PFSK-1 (cell line): ENCODE measurements at regions not wholly inside any gene's neighbourhood (a gene's known extent, or its start where the extent isn't known, plus 50 kb on each side); places are given as distances from the start of the nearest gene placed in this dataset.

Experiments used
- FOXP2 ChIP-seq: optimal IDR thresholded peaks from 2 replicates; pipeline ENCODE3; 2011; ENCODE audit warnings: borderline replicate concordance, control low read depth, inconsistent platforms; ENCODE audit not compliant: insufficient read depth; ENCODE audit errors: extremely low read length, extremely low read depth
- POLR2AphosphoS5 ChIP-seq: IDR thresholded peaks from 2 replicates; pipeline ENCODE4 v1.6.1; 2012; ENCODE audit warnings: low read depth, mild to moderate bottlenecking, control low read depth, low read length, moderate library complexity
- SIN3A ChIP-seq: IDR thresholded peaks from 2 replicates; pipeline ENCODE4 v1.6.1; 2012; ENCODE audit warnings: mild to moderate bottlenecking, low read length, moderate library complexity, borderline replicate concordance; ENCODE audit not compliant: insufficient read depth
- TAF1 ChIP-seq: IDR thresholded peaks from 2 replicates; pipeline ENCODE4 v1.6.1; 2012; ENCODE audit warnings: low read length, control low read depth, borderline replicate concordance; ENCODE audit not compliant: insufficient read depth
- TF ChIP-seq, protein P1 (sequence below), 2 experiments: IDR thresholded peaks; 2 replicates each; pipeline versions ENCODE4 v1.6.1 to v1.8.0; 2011 to 2012; ENCODE audit warnings: low read depth in 2 of 2, low read length in 2 of 2, control low read depth in 1 of 2, inconsistent platforms in 1 of 2, mild to moderate bottlenecking in 1 of 2, moderate library complexity in 1 of 2; ENCODE audit not compliant: insufficient read depth in 1 of 2

DNA sequence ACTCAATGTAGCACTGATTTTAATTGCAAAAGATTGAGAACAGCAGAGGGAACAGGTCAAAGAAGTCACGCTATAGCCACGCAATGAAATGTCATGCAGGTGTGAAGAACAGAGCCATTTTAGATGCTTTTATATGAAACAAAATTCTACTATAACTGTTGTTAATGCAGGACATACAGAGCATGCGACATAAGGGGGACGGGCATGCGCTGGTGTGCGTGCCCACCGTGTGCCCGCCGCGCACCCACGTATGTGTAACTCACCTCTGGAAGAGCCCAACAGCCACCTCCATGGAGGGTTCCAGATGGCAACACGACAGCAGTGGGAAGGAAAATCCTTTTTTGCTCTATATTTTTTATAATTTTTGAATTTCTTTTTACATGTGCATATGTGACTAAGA lies 410.0 kb upstream of the RNF32 start:
- TF ChIP-seq POLR2AphosphoS5, result no peak
- no peak for TF ChIP-seq FOXP2
- TF ChIP-seq, protein P1, sequence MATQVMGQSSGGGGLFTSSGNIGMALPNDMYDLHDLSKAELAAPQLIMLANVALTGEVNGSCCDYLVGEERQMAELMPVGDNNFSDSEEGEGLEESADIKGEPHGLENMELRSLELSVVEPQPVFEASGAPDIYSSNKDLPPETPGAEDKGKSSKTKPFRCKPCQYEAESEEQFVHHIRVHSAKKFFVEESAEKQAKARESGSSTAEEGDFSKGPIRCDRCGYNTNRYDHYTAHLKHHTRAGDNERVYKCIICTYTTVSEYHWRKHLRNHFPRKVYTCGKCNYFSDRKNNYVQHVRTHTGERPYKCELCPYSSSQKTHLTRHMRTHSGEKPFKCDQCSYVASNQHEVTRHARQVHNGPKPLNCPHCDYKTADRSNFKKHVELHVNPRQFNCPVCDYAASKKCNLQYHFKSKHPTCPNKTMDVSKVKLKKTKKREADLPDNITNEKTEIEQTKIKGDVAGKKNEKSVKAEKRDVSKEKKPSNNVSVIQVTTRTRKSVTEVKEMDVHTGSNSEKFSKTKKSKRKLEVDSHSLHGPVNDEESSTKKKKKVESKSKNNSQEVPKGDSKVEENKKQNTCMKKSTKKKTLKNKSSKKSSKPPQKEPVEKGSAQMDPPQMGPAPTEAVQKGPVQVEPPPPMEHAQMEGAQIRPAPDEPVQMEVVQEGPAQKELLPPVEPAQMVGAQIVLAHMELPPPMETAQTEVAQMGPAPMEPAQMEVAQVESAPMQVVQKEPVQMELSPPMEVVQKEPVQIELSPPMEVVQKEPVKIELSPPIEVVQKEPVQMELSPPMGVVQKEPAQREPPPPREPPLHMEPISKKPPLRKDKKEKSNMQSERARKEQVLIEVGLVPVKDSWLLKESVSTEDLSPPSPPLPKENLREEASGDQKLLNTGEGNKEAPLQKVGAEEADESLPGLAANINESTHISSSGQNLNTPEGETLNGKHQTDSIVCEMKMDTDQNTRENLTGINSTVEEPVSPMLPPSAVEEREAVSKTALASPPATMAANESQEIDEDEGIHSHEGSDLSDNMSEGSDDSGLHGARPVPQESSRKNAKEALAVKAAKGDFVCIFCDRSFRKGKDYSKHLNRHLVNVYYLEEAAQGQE (IDR thresholded peaks at IDR 0.05; ENCODE audit: insufficient read depth in 1 of 2, low read depth in 2 of 2, low read length in 2 of 2), result no peak

DNA sequence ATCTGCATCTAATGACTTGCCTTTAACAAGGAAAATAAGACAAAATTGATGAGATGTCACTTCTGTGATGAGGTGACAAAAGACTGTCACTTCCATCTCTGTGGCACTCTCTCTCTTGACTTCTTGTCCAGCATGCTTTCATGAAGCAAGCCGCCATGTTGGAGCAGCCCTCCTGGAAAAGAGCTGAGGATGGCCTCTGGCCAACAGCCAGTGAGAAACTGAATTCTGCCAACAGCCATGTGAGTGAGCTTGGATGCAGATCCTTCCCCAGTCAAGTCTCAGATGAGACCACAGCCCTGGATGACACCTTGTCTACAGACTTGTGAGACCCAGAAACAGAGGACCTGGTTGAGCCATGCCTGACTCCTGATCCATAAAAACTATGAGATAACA lies 412.6 kb upstream of the SHH start:
- no peak for TF ChIP-seq POLR2AphosphoS5
- no peak for TF ChIP-seq FOXP2
- no peak for TF ChIP-seq SIN3A

DNA sequence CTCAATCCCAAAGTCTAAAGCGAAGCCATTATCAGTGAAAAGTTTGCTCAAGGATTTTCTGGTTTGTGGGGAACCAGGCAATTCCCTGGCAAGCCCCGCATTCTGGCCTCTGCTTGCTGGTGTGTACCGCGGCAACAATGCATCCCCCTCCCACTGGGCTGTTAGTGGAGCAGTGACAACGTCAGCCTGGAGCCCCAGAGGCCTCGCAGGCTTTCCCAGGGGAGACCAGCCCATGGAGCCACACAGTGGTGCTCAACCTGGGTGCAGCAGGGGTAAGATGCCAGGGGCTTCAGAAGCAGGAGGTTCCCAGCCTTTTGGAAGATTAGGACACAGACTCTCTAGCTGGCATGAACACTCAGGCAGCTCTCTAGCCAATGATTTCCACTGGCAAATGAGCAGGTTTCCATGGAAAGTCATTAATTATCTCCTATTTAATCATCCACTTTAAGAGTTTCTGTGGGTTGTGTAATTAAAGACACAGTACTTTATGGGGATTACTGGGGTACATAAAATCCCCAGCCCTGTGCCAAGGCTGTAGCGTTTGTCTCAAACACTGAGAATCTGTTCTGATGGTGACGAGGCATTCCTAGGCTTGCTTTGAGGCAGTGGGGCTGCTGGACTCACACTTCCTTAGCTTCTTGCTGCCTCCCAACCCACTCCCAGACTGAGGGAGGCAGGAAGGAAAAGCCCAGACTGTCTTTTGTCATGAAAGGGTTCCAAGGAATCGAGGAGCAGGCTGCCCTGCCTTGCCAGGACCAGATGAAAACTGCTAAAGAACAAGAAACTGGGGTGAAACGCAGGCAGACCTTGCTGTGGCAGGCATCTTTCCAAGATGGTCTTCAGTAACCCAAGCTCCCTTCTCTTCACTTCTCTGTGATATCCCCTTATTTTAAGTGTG lies 411.9 kb upstream of the SHH start:
- TF ChIP-seq, protein P1 (IDR thresholded peaks at IDR 0.05; ENCODE audit: insufficient read depth in 1 of 2, low read depth in 2 of 2, low read length in 2 of 2), result no peak
- TF ChIP-seq FOXP2, result no peak
- TF ChIP-seq TAF1, result no peak
- TF ChIP-seq SIN3A, result no peak
- no peak for TF ChIP-seq POLR2AphosphoS5

DNA sequence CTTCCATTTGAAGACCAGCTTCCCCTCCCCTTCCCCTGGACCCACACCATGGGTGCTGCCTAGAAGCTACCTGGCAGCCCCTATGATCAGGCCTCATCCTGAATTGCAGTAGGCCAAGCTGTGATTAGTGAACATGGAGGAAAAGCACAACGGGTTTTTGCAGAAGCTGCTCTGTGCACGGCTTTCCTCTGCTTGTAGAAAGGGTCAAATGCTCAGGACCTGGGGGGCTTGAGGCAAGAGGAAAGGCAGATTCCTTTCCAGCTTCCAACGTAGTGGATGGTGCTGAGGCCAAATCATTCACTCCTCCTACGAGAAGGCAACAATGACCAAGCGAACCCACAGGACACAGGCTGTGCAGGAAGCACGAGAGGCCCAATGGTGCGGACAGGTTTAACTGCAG lies 410.3 kb upstream of the SHH start:
- no peak for TF ChIP-seq POLR2AphosphoS5
- TF ChIP-seq FOXP2, result no peak
- no peak for TF ChIP-seq SIN3A
- TF ChIP-seq, protein P1 (IDR thresholded peaks at IDR 0.05; ENCODE audit: insufficient read depth in 1 of 2, low read depth in 2 of 2, low read length in 2 of 2), result no peak
- TF ChIP-seq TAF1, result no peak

DNA sequence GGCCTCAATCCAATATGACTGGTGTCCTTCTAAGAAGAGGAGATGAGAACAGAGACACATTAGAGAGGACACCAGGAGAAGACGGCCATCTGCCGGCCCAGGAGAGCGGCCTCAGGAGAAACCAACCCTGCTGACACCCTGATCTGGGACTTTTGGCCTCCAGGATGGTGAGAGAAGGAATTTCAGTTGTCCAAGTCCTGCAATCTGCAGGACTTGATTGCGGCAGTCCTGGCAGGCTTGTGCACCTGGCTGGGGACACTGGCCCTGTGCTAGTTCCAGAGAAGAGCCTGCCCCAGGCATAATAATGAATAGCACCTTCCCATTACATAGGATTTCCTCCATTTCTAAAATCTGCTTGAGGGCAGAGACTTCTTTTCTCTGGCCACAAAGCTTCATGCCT lies 409.9 kb upstream of the SHH start:
- TF ChIP-seq FOXP2, result no peak
- TF ChIP-seq POLR2AphosphoS5, result no peak
- TF ChIP-seq, protein P1 (IDR thresholded peaks at IDR 0.05; ENCODE audit: insufficient read depth in 1 of 2, low read depth in 2 of 2, low read length in 2 of 2), result no peak
- no peak for TF ChIP-seq TAF1
- no peak for TF ChIP-seq SIN3A
